Cerebellar cortex (tissue), 1 donor: ENCODE measurements at regions not wholly inside any gene's neighbourhood (a gene's known extent, or its start where the extent isn't known, plus 50 kb on each side); places are given as distances from the start of the nearest gene placed in this dataset.
"Not testable (repeated sequence)": the region's sequence is repeated elsewhere in the genome, so short reads cannot be mapped to it uniquely, and the experiment has no call there.

Experiments used
- DNase-seq: peaks from one replicate; pipeline ENCODE4 v3.0.0-alpha.2; 2015; ENCODE audit warnings: low spot score

GRCh38 chr22:47325249-47325648 is 562.8 kb downstream of the TBC1D22A start:
- no peak for DNase-seq

DNA sequence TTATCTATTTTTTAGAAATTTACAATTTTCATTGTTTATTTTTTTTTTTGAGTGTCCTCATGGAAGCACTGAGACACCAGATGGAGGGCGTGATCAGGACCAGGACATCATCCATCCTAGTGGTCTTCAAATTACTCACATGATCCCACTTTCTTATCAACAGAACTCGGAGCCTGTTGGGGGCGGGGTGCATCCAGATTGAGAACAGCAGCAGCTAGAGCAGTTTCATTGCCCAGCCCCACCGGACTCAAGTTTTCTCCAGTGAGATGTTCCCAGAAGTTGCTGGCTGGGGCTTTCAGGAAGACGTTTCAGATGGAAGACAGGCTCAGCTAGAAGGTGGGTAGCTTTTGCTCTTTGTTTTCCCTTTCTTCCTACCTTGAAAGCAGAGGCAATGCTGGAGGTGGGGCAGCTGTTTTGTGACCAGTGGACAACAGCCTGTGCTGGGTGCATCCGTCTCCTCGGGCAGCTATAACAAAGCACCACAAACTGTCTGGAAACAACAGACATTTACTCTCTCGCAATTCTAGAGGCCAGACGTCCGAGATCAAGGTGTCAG is 562.1 kb downstream of the TBC1D22A start:
- DNase-seq, result no peak

DNA sequence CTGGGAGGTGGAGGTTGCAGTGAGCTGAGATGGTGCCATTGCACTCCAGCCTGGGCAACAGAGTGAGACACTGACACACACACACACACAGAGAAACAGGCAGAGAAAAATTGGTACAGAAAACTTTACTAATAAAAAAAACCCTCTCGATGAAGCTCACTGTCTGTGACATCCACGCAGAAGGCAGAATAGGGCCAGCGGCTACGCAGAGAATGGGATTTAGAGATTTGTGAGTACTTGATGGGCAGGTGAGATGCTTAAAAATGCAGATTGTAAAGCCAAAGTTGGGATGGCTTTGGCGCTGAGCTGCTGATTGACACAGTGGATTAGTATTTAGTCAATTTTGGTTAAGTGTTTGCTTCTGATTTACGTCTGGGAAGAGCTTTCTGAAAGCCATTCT is 561.1 kb downstream of the TBC1D22A start:
- no peak for DNase-seq

GRCh38 chr22:47322854-47323253 is 560.4 kb downstream of the TBC1D22A start:
- no peak for DNase-seq

GRCh38 chr22:47320560-47320959 is 558.1 kb downstream of the TBC1D22A start:
- no peak for DNase-seq

DNA sequence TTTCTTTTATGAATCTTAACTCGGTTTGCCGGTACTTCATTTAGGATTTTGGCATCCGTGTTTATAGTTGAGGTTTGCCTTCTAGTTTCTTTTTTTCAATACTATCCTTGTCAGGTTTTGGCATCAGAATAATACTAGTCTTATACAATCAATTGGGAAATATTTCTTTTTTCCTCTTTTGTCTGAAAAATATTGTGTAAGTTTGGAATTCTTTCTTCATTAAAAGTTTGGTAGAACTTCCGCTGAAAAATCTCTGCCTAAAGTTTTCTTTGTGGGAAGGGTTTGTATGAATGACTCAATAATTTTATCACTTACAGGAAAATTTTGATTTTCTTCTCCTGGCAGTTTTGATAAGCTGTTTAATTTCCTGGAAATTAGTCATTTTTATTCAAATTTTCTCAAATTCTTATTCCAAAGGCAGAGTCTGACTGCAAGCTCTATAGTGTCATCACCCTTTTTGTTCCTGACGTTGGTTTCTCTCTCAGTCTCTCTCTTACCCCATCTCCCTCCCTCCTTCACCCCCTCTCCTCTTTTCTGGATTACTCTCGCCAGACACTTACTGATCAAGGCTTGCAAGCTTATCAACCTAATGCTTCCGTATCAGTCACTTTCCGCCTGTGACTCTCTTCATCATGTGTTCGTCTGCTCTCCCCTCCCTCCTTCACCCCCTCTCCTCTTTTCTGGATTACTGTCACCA is 555.7 kb downstream of the TBC1D22A start:
- DNase-seq, result no peak

DNA sequence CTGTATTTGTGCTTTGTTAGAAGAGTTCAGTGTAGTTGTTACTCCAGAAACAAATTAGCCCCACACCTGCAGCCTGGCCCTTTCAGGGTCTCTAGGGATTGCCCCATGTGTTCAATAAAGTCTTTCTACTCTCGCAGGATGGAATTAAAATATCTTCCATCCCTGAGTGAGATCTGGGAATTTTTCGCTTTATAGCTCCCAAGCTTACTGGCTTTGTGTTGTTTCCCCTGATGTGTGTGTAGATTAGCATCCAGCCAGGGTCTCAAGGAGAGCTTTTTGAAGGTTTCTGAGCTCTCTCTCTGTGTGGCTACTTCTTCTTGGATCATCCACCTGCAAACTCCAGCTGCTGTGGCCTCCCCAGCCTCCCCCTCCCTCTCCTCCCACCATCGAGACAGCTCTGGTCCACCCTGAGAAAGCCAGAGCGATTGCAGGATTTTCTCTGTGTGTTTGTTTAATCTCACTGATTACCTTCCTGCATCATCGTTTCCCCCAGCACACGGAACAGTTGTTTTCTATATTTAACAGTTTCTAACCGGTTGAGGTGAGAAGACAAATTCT is 553.5 kb downstream of the TBC1D22A start:
- DNase-seq, result no peak

- DNase-seq, result no peak
Observed at GRCh38 chr22:47310601-47311000, 548.2 kb downstream of the TBC1D22A start.

GRCh38 chr22:47309946-47310345 is 547.5 kb downstream of the TBC1D22A start:
- DNase-seq, result no peak

- no peak for DNase-seq
Observed at GRCh38 chr22:47309476-47309875, 547.0 kb downstream of the TBC1D22A start.

DNA sequence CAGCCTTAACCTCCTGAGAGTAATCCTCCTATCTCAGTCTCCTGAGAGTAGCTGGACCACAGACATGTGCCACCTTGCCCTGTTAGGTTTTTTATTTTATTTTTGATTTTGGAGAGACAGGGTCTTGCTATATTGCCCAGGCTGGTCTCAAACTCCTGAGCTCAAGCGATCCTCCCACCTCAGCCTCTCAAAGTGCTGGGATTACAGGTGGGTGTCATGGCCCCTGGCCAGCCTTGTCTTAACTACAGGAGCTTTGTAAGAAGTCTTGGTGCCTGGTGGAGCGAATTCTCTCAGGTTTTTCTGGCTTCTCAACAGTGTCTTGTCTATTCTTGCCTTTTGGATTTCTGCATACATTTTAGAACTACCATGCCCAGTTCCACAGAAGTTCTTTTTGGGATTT is 546.4 kb downstream of the TBC1D22A start:
- no peak for DNase-seq

DNA sequence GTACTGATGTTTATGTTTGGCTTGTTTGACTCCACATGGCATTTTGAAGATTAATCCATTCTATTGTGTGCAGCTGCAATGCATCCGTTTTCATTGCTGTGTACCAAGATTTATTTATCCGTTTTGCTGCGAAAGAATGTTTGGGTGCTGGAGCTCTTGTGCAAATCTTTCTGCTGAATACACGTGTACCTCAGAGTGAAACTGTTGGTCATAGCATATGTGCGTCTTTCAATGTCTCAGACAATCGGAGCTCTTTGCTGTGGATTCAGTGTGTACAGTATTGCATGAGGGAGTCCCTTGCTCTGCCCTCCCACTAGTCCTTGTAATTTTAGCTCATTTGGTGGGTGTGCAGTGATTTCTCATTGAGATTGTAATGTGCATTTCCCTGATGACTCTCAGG is 545.4 kb downstream of the TBC1D22A start:
- no peak for DNase-seq

GRCh38 chr22:47307326-47307725 is 544.9 kb downstream of the TBC1D22A start:
- DNase-seq, result no peak

DNA sequence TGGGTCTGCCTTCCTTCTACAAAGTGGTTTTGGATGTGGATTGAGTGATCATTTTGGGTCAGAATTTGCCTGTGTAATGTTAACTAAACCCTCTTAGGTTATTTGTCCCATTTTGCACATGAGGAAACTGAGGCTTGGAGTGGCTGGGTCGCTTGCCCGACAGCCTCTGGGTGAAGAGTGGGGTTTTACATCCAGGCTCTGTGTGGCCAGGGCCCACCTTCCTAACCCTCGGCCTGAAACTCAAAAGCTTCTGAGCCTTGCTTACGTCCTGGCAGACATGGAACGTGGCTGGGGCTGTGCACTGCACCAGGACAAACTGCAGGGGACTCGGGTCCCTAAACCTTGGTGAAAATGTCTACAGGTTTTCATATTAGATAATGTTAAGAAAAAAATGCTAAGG is 542.4 kb downstream of the TBC1D22A start:
- no peak for DNase-seq

GRCh38 chr22:47304191-47304831 is 541.9 kb downstream of the TBC1D22A start:
- no peak for DNase-seq

DNA sequence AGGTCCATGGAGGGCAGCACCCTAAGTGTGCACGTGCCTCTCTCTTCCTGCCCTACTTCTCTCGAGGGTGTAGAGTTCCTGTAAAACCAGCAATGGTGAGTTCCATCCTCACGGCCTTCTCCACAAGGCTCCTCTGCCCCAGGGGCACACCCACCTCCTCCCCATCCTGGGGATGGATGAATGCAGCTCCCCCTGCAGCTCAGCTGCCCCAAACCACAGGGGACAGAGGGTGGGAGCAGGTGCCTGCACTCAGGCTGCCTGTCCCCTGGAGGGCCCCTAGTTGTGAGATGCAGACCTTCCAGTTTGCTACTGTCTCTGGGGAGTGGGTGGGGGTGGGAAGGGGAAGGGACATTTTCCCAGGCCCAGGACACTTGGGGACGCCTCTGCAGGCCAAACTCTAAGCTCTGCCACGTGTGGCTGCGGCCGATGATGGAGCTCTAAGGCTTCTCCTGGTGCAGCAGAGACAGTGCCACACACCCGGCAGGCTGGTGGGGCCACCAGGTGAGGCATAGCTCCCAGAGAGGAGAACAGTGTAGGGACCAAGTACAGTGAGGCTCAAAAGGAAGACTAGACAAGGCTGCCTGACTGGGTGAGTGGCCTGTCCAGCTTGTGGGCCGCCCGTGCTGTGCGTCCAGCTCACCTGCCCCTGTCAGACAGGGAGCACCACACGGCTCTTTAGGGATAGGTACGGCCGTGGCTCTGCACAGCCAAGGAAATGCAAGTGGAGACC is 540.9 kb downstream of the TBC1D22A start:
- no peak for DNase-seq

DNA sequence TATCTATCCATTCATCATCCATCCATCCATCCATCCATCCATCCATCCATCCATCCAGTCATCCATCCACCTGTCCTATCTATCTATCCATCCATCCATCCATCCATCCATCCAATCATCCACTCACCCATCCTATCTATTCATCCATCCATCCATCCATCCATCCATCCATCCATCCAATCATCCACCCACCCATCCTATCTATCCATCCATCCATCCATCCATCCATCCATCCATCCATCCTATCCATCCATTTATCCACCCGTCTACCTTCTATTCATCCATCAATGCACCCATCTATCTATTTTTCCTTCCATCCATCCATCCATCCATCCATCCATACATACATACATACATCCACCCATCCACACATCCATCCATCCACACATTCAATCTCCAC is 540.1 kb downstream of the TBC1D22A start:
- not testable (repeated sequence) for DNase-seq

DNA sequence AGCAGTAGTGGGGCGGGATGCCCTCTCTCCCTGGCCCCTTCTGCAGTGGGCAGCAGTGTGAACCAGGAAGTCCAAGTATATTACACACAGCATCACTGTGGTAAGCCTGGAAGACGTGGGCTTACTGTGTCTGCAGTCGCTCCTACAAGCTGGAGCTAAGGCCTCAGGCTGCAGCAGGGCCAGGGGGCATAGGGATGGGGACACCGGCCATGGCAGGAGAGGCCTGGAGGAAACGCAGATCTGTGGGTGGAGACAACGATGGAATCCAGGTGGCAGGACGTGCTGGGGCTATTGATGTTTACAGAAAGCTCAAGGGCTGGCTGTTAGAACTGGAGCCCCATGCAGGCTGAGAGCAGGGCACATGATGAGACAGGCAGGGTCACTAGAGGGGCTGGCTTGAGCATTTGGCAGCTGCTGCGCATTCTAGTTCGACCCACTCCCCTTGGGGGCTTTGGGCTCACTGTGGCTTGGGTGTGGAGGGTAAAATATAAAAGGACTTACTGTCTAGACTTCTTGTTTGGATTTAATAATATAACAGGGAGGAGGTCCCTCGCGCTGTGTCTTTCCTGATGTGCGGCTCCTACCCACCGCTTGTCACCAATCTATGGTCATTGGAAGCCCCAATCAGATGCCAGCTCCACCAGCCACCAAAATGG is 539.5 kb downstream of the TBC1D22A start:
- no peak for DNase-seq

- DNase-seq, result no peak
Observed at GRCh38 chr22:47300698-47301405, 538.4 kb downstream of the TBC1D22A start.

DNA sequence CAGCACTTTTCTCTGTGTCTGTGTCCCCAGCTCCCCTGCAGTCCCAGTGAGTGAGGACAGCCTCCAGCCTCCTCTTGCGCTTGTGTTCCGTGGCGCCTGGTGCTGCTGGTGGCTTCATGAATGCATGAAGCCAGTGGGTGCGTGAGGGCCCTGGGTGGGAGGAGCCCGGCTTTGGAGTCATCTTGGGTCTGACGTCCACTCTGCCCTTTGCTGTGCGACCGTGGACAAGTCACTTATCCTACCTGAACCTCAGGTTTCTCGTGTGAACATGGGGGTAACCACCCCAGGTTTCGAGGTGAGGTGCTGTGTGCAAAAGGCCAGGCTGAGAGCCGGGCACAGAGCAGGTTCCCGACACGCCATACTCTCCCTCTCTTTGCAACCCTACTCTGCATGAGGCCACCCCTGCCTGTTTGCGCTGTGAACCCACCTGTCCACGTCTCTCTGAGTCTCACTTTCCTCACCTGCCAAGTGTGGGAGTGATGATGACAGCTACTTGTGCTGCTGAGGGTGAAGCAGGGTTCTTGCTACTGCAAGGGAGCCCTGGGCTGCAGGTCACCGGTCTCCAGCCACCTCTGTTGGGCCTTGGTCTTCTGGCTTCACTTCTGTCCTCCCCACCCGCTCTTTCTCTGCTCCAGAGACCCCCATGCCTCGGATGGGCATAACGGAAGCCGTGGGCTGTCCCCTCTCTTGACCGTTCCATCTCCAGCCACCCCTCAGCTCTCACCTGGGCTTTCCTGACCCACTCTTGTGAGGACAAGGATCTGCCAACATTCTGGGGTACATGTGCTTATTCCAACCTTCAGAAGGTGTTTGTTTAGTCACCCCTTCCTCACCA is 537.6 kb downstream of the TBC1D22A start:
- no peak for DNase-seq
